ENCODE measurements at regions not wholly inside any gene's neighbourhood (a gene's known extent, or its start where the extent isn't known, plus 50 kb on each side); places are given as distances from the start of the nearest gene placed in this dataset.

DNA sequence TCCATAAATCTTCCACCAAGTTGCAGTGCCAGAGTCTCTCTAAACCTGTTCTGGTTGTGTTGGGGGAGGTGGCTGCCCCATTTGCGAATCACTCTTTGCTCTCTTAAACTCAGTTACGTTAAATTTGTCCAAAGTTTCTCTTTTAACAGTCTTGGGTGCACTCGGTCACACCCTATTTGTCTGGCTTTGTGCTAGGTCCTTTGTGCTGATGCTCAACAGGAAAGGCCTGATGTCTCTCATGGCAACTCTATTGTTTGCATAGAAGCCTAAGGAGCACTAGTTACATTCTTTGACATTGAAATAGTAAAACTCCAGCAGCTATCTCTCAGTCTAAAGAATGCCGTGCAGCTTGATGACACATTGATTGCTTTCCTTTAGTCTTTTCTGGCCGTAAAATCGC, 105.1 kb downstream of the TRMT11 start:
- DNase-seq (ENCODE audit: low read depth in 1 of 2, low spot score in 2 of 2) (no peak), FAIRE-seq (no peak)
- H3K27me3 ChIP-seq (replicated peaks in 1 of 4; ENCODE audit: control insufficient read depth in 3 of 4, extremely low read depth in 1 of 4, insufficient read depth in 3 of 4, low read length in 3 of 4), result no peaks in the 10 kb centered on the region
- H2AK5ac ChIP-seq (ENCODE audit: low read depth, low read length), result peak overlapping the region; percentile 89; the same call in 1 of the 2 replicates
- no peak overlapping the region for H4K5ac ChIP-seq (ENCODE audit: insufficient read length, low read depth, low read length)
- no peaks in the 10 kb centered on the region for H3K9me3 ChIP-seq (ENCODE audit: insufficient read depth in 2 of 2, low read depth in 1 of 2, low read length in 1 of 2)
- H3K27ac ChIP-seq (ENCODE audit: low read depth, low read length), result no peak overlapping the region
- H2BK12ac ChIP-seq (ENCODE audit: low read depth, low read length), result no peak overlapping the region
- no peak overlapping the region for H2AFZ ChIP-seq (ENCODE audit: low read length)
- no peak overlapping the region for H2BK120ac ChIP-seq (replicated peaks; ENCODE audit: low read depth, low read length)
- H2BK5ac ChIP-seq (ENCODE audit: low read depth, low read length), result peak overlapping the region; percentile 22; the same call in 1 of the 2 replicates
- no peak for TF ChIP-seq SIN3A (conservative IDR thresholded peaks at IDR 0.05 in 1 of 2, IDR thresholded peaks at IDR 0.05 in 1 of 2; ENCODE audit: low read depth in 1 of 2, low read length in 2 of 2)
- TF ChIP-seq, protein P1, sequence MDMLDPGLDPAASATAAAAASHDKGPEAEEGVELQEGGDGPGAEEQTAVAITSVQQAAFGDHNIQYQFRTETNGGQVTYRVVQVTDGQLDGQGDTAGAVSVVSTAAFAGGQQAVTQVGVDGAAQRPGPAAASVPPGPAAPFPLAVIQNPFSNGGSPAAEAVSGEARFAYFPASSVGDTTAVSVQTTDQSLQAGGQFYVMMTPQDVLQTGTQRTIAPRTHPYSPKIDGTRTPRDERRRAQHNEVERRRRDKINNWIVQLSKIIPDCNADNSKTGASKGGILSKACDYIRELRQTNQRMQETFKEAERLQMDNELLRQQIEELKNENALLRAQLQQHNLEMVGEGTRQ (IDR thresholded peaks at IDR 0.05; ENCODE audit: low read length), result no peak
- no peak for TF ChIP-seq CTBP2 (IDR thresholded peaks at IDR 0.05; ENCODE audit: borderline replicate concordance, insufficient read depth, insufficient read length, low read length)
- TF ChIP-seq SP1 (IDR thresholded peaks at IDR 0.05; ENCODE audit: low read depth, low read length), result no peak
- H2BK20ac ChIP-seq (ENCODE audit: low read length), result no peak overlapping the region
- no peak overlapping the region for H2BK15ac ChIP-seq (ENCODE audit: low read length)
- H3K4ac ChIP-seq (replicated peaks; ENCODE audit: insufficient read length, low read depth, low read length), result no peak overlapping the region
- no peak overlapping the region for H3K4me2 ChIP-seq (ENCODE audit: insufficient read depth in 1 of 2, low read depth in 2 of 2, low read length in 2 of 2)
- no peak overlapping the region for H4K91ac ChIP-seq (replicated peaks; ENCODE audit: insufficient read length, low read length)
- H3K79me1 ChIP-seq (ENCODE audit: low read depth, low read length), result 0 out of 2 replicates have a peak, but pooled peaks cover 2% of the 10 kb centered on the region
- H4K8ac ChIP-seq (ENCODE audit: extremely low read depth, insufficient read depth, low read length), result no peak overlapping the region
- no peaks in the 10 kb centered on the region for H4K20me1 ChIP-seq (replicated peaks in 1 of 2; ENCODE audit: control insufficient read depth in 1 of 2, insufficient read depth in 2 of 2, low read length in 2 of 2)
- CTCF ChIA-PET (ENCODE audit: partially characterized antibody), result interaction anchor here (0.6 kb wide), 1 partner anchor 325 kb away, joined by 3 read pairs; no protein-coding TSS in a partner anchor
- no peak overlapping the region for H3K56ac ChIP-seq (replicated peaks; ENCODE audit: insufficient read length, low read depth, low read length)
- no peaks in the 10 kb centered on the region for H3K79me2 ChIP-seq (ENCODE audit: control insufficient read depth in 1 of 2, insufficient read depth in 2 of 2, low read length in 2 of 2)
- H3K23me2 ChIP-seq (ENCODE audit: low read depth, low read length), result no peaks in the 10 kb centered on the region
- no peak overlapping the region for H3K9ac ChIP-seq (replicated peaks in 1 of 4; ENCODE audit: extremely low read depth in 1 of 4, low read depth in 3 of 4, low read length in 3 of 4)
- H3K36me3 ChIP-seq (ENCODE audit: control insufficient read depth in 2 of 4, insufficient read depth in 4 of 4, low read length in 3 of 4), result no peaks in the 10 kb centered on the region
- POLR2A ChIA-PET (ENCODE audit: partially characterized antibody), result no interaction called here
- H3K23ac ChIP-seq (ENCODE audit: insufficient read length), result no peak overlapping the region
- WGBS, 2 experiments (ENCODE audit: extremely low coverage in 1 of 2, insufficient coverage in 1 of 2, insufficient read length in 1 of 2, insufficient replicate concordance in 2 of 2, low coverage in 1 of 2, low lambda C conversion rate in 2 of 2, missing lambda C conversion rate in 1 of 2), result 90% methylated on average over 6 of the region's 6 CpGs; no CpG with 5 or more reads in 1 of the 2 experiments
- no peak overlapping the region for H3K18ac ChIP-seq (ENCODE audit: extremely low read depth, low read length)
- peaks cover 0 to 6% (median 2%) of the 10 kb centered on the region in 4 experiments; a peak in 3 of 7 replicates for H3K4me1 ChIP-seq (replicated peaks in 1 of 4; ENCODE audit: control insufficient read depth in 3 of 4, insufficient read depth in 4 of 4, low read length in 3 of 4)
- H3K14ac ChIP-seq (ENCODE audit: insufficient read length), result no peak overlapping the region
- no peak overlapping the region for H3K4me3 ChIP-seq (ENCODE audit: extremely low read depth in 1 of 4, insufficient read depth in 2 of 4, low read depth in 3 of 4, low read length in 4 of 4)

Measured in H1 (cell line).